CD4-positive, alpha-beta T cell (primary cell): ENCODE measurements at regions not wholly inside any gene's neighbourhood (a gene's known extent, or its start where the extent isn't known, plus 50 kb on each side); places are given as distances from the start of the nearest gene placed in this dataset.

ENCODE experiments used
- ATAC-seq: fragments of 200-7000 bp; cut with Tn5 transposase; one replicate; pipeline ENCODE4 v1.10.0; 2022; ENCODE audit warnings: mild to moderate bottlenecking; ENCODE audit not compliant: poor library complexity
- CTCF ChIA-PET: fragments of 350-600 bp; sonication (Branson Sonifier 250); formaldehyde crosslinking; loops from one replicate; lab custom pipeline; 2021; ENCODE audit warnings: antibody characterized with exemption, inconsistent platforms; lab: Charles Lee
- POLR2A ChIA-PET: fragments of 350-600 bp; sonication (Branson Sonifier 250); formaldehyde crosslinking; loops from one replicate; lab custom pipeline; 2021; ENCODE audit warnings: antibody characterized with exemption, inconsistent platforms; lab: Charles Lee
- DNase-seq, 14 experiments: peaks; one replicate each; pipeline ENCODE4 v3.0.0-alpha.2; 2013 to 2020; ENCODE audit warnings: mixed read lengths in 2 of 14
- H3K27ac ChIP-seq, 2 donors: one replicate each; pipeline versions ENCODE4 v1.5.1 to v1.7.0; 2013; ENCODE audit warnings: low read length in 2 of 2, low read depth in 1 of 2, mild to moderate bottlenecking in 1 of 2
- H3K27me3 ChIP-seq, 2 experiments: 1 replicate in 1 of 2; 2 replicates in 1 of 2; pipeline versions ENCODE4 v1.6.1 to v1.7.0; 2013; ENCODE audit warnings: low read length in 2 of 2, control low read depth in 1 of 2, mild to moderate bottlenecking in 1 of 2, moderate library complexity in 1 of 2; ENCODE audit not compliant: insufficient read depth in 2 of 2, control insufficient read depth in 1 of 2
- H3K36me3 ChIP-seq: one replicate; pipeline ENCODE4 v1.6.1; 2013; ENCODE audit warnings: low read length, control low read depth; ENCODE audit not compliant: insufficient read depth
- H3K4me1 ChIP-seq: one replicate; pipeline ENCODE4 v1.6.1; 2013; ENCODE audit warnings: low read length, control low read depth; ENCODE audit not compliant: insufficient read depth
- H3K4me3 ChIP-seq: one replicate; pipeline ENCODE4 v1.5.1; 2013; ENCODE audit warnings: mild to moderate bottlenecking, low read length, moderate library complexity
- H3K9me3 ChIP-seq, 2 experiments: 1 replicate in 1 of 2; 2 replicates in 1 of 2; pipeline versions ENCODE4 v1.6.1 to v1.7.0; 2013; ENCODE audit warnings: low read length in 2 of 2, mild to moderate bottlenecking in 2 of 2, control low read depth in 1 of 2, moderate library complexity in 1 of 2; ENCODE audit not compliant: control insufficient read depth in 1 of 2, insufficient read depth in 1 of 2
- H3K27ac Mint-ChIP-seq: one replicate; pipeline ENCODE4 v1.8.0; 2020; ENCODE audit warnings: mixed read lengths
- H3K27me3 Mint-ChIP-seq: one replicate; pipeline ENCODE4 v1.8.0; 2021; ENCODE audit warnings: mixed read lengths
- H3K36me3 Mint-ChIP-seq: one replicate; pipeline ENCODE4 v1.8.0; 2021; ENCODE audit warnings: low read depth, mixed read lengths
- H3K4me1 Mint-ChIP-seq: one replicate; pipeline ENCODE4 v1.8.0; 2021; ENCODE audit warnings: low read depth, mixed read lengths
- H3K4me3 Mint-ChIP-seq: one replicate; pipeline ENCODE4 v1.8.0; 2020; ENCODE audit warnings: mild to moderate bottlenecking, mixed read lengths
- H3K9me3 Mint-ChIP-seq: one replicate; pipeline ENCODE4 v1.8.0; 2020; ENCODE audit warnings: mixed read lengths
- intact Hi-C, 2 experiments: fragments of 100-400 bp; cut with DNase I in 1 of 2; cut with micrococcal nuclease in 1 of 2; formaldehyde crosslinking; loops; one replicate each; pipeline versions ENCODE4 v1.15.1 to v1.9.0; 2023 to 2025; cut with DNase I, micrococcal nuclease
- TF ChIP-seq, protein P1 (sequence below): fragments of 200-600 bp; IDR thresholded peaks from one replicate; pipeline ENCODE4 v1.8.0; 2022; ENCODE audit warnings: antibody characterized with exemption, mild to moderate bottlenecking

DNA sequence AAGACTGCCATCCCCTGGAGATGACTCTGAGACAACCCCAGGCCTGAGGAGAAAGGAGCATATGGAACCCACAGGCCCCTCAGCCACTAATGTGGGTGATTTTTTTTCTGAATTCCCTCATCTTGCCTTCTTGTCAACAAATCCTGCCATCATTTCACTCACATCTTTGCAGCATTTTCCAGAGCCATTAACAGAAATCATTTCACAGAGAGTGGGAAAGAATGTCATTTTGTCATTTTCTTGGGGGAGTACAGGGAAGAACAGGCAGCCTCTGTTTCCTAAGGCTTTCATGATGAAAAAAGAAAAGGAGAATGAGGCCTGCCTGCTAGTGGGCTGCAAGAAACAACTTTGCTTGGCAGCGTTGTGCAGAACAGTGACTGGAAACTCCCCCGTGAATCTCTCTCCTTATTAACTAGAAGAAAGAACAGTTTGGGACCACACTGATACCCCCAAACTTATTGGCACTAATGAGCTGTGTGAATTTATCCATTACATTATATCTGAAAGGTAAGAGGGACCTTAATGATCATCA, 1464.6 kb upstream of the CELF4 start:
- DNase-seq (no peak), ATAC-seq (no peak)
- Mint-ChIP-seq H3K4me3 (no peak overlapping the region), H3K27ac (no peak overlapping the region), H3K9me3 (peaks cover 2% of the 10 kb centered on the region), H3K4me1 (no peaks in the 10 kb centered on the region), H3K36me3 (no peaks in the 10 kb centered on the region), H3K27me3 (no peaks in the 10 kb centered on the region)
- H3K9me3 ChIP-seq: no peaks in the 10 kb centered on the region
- TF ChIP-seq, protein P1, sequence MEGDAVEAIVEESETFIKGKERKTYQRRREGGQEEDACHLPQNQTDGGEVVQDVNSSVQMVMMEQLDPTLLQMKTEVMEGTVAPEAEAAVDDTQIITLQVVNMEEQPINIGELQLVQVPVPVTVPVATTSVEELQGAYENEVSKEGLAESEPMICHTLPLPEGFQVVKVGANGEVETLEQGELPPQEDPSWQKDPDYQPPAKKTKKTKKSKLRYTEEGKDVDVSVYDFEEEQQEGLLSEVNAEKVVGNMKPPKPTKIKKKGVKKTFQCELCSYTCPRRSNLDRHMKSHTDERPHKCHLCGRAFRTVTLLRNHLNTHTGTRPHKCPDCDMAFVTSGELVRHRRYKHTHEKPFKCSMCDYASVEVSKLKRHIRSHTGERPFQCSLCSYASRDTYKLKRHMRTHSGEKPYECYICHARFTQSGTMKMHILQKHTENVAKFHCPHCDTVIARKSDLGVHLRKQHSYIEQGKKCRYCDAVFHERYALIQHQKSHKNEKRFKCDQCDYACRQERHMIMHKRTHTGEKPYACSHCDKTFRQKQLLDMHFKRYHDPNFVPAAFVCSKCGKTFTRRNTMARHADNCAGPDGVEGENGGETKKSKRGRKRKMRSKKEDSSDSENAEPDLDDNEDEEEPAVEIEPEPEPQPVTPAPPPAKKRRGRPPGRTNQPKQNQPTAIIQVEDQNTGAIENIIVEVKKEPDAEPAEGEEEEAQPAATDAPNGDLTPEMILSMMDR: no peak
- no peaks in the 10 kb centered on the region for H3K4me1 ChIP-seq
- H3K4me3 ChIP-seq: no peak overlapping the region
- ChIA-PET CTCF (no interaction called here), POLR2A (no interaction called here)
- intact Hi-C loops: no loop called here
- H3K27ac ChIP-seq: no peak overlapping the region
- no peaks in the 10 kb centered on the region for H3K36me3 ChIP-seq
- no peaks in the 10 kb centered on the region for H3K27me3 ChIP-seq

DNA sequence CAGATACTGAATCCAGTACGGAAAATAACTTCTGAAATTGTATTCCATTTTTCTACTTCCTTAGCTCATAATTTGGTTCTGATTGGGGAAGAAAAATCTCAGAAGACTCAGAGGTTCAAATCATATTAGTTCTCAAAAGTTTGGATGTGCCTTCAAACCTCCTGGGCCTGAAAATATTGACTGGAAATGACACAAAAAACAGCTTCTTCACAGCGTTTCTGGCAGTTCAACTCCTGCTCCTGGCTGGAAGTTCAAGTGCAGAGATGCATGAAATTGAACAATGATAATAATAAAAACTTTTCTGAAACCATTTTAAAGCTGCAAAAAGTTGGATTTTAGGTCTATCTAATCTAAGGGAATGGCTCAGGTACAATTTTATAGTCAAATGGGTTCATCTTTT, 1459.9 kb upstream of the CELF4 start:
- no peaks in the 10 kb centered on the region for H3K36me3 Mint-ChIP-seq
- H3K4me3 ChIP-seq: no peak overlapping the region
- H3K27me3 ChIP-seq: no peaks in the 10 kb centered on the region
- no peaks in the 10 kb centered on the region for H3K36me3 ChIP-seq
- TF ChIP-seq, protein P1: no peak
- ChIA-PET POLR2A (no interaction called here), CTCF (no interaction called here)
- H3K27ac Mint-ChIP-seq: no peak overlapping the region
- H3K4me1 Mint-ChIP-seq: no peaks in the 10 kb centered on the region
- no peak overlapping the region for H3K27ac ChIP-seq
- H3K9me3 Mint-ChIP-seq: no peaks in the 10 kb centered on the region
- H3K4me1 ChIP-seq: no peaks in the 10 kb centered on the region
- ATAC-seq (no peak), DNase-seq (no peak)
- intact Hi-C loops: no loop called here
- no peak overlapping the region for H3K4me3 Mint-ChIP-seq
- no peaks in the 10 kb centered on the region for H3K27me3 Mint-ChIP-seq
- H3K9me3 ChIP-seq: no peaks in the 10 kb centered on the region

DNA sequence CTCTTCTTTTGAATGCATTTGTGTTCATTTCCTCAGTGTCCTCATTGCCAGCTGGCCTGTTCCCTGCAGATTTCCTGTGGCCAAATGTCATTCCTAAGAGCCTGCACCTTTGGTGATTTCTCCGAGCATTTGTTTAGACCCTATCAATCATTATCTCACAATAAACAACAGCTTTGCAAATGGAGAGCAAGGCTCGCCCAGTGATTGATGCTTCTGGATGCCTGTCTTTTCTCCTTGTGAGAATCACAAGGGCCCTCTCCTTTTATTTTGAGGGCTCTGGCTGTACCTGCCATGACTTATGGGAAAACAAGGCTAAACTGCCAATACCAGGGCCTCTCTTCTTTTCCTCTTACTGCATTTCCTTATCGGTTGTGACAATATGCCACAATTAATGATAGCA, 1454.4 kb upstream of the CELF4 start:
- CTCF ChIA-PET: no interaction called here
- Mint-ChIP-seq H3K27ac (no peak overlapping the region), H3K4me1 (no peaks in the 10 kb centered on the region), H3K36me3 (no peaks in the 10 kb centered on the region), H3K27me3 (no peaks in the 10 kb centered on the region), H3K4me3 (no peak overlapping the region), H3K9me3 (no peaks in the 10 kb centered on the region)
- POLR2A ChIA-PET: no interaction called here
- intact Hi-C loops: no loop called here
- H3K4me3 ChIP-seq: no peak overlapping the region
- H3K4me1 ChIP-seq: no peaks in the 10 kb centered on the region
- no peaks in the 10 kb centered on the region for H3K36me3 ChIP-seq
- peaks cover 0 to 6% of the 10 kb centered on the region in 2 experiments for H3K9me3 ChIP-seq
- no peaks in the 10 kb centered on the region for H3K27me3 ChIP-seq
- DNase-seq (no peak), ATAC-seq (no peak)
- no peak overlapping the region for H3K27ac ChIP-seq
- TF ChIP-seq, protein P1: no peak
